RWPE2 (cell line): ENCODE measurements at regions not wholly inside any gene's neighbourhood (a gene's known extent, or its start where the extent isn't known, plus 50 kb on each side); places are given as distances from the start of the nearest gene placed in this dataset.

Experiments
- ATAC-seq: fragments of 200-7000 bp; cut with Tn5 transposase; 3 replicates; pipeline ENCODE4 v1.9.1; 2021; ENCODE audit warnings: low read depth
- DNase-seq: peaks from one replicate; pipeline ENCODE4 v3.0.0-alpha.2; 2020; ENCODE audit warnings: low spot score
- H3K27ac ChIP-seq: fragments of 450-650 bp; 2 replicates; pipeline ENCODE4 v1.5.1; 2017; ENCODE audit warnings: mild to moderate bottlenecking; ENCODE audit not compliant: poor library complexity, severe bottlenecking
- H3K27me3 ChIP-seq: fragments of 250-450 bp; sonication (Bioruptor Pico); 2 replicates; pipeline ENCODE4 v1.5.1; 2021; ENCODE audit warnings: mild to moderate bottlenecking, moderate library complexity; ENCODE audit not compliant: insufficient read depth, poor library complexity, severe bottlenecking
- H3K36me3 ChIP-seq: fragments of 250-450 bp; sonication (Bioruptor Pico); 2 replicates; pipeline ENCODE4 v1.5.1; 2020; ENCODE audit warnings: low read depth, mild to moderate bottlenecking, moderate library complexity
- H3K4me1 ChIP-seq: fragments of 250-450 bp; sonication (Bioruptor Pico); 2 replicates; pipeline ENCODE4 v1.5.1; 2021; ENCODE audit warnings: mild to moderate bottlenecking, moderate library complexity; ENCODE audit not compliant: insufficient read depth, poor library complexity, severe bottlenecking
- H3K4me3 ChIP-seq: fragments of 250-450 bp; sonication (Bioruptor Pico); 2 replicates; pipeline ENCODE4 v1.5.1; 2021; ENCODE audit warnings: mild to moderate bottlenecking, moderate library complexity; ENCODE audit not compliant: severe bottlenecking
- H3K9me3 ChIP-seq: fragments of 250-450 bp; sonication (Bioruptor Pico); 2 replicates; pipeline ENCODE4 v1.5.1; 2021; ENCODE audit warnings: mild to moderate bottlenecking, moderate library complexity; ENCODE audit not compliant: severe bottlenecking
- TF ChIP-seq, protein P1 (sequence below): fragments of 450-650 bp; IDR thresholded peaks from one replicate; pipeline ENCODE4 v1.5.1; 2017; ENCODE audit warnings: mild to moderate bottlenecking, moderate library complexity; ENCODE audit not compliant: poor library complexity, severe bottlenecking

DNA sequence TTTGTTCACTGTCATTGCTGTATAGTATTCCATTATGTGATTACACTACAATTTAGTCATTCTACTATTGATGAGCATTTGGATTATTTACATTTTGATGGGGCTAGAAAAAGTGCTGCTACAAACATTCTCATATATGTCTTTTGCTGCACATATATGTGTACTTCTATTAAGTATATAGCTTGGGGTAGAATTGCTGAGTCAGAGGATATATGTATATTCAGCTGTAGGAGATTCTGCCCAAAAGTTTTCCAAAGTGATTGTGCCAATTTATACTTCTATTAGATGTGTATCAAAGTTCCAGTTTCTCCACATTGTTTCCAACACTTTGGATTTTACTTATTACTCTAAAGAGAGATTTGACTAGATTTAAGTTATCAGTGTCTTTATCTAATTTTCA lies 101.7 kb upstream of the UGP2 start:
- Histone ChIP-seq H3K9me3 (no peaks in the 10 kb centered on the region), H3K27ac (peak overlapping the region; percentile 56), H3K4me1 (peaks cover 50% of the 10 kb centered on the region), H3K27me3 (no peaks in the 10 kb centered on the region), H3K4me3 (no peak overlapping the region), H3K36me3 (no peaks in the 10 kb centered on the region)
- TF ChIP-seq, protein P1, sequence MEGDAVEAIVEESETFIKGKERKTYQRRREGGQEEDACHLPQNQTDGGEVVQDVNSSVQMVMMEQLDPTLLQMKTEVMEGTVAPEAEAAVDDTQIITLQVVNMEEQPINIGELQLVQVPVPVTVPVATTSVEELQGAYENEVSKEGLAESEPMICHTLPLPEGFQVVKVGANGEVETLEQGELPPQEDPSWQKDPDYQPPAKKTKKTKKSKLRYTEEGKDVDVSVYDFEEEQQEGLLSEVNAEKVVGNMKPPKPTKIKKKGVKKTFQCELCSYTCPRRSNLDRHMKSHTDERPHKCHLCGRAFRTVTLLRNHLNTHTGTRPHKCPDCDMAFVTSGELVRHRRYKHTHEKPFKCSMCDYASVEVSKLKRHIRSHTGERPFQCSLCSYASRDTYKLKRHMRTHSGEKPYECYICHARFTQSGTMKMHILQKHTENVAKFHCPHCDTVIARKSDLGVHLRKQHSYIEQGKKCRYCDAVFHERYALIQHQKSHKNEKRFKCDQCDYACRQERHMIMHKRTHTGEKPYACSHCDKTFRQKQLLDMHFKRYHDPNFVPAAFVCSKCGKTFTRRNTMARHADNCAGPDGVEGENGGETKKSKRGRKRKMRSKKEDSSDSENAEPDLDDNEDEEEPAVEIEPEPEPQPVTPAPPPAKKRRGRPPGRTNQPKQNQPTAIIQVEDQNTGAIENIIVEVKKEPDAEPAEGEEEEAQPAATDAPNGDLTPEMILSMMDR, result no peak
- no peak for ATAC-seq
- no peak for DNase-seq

DNA sequence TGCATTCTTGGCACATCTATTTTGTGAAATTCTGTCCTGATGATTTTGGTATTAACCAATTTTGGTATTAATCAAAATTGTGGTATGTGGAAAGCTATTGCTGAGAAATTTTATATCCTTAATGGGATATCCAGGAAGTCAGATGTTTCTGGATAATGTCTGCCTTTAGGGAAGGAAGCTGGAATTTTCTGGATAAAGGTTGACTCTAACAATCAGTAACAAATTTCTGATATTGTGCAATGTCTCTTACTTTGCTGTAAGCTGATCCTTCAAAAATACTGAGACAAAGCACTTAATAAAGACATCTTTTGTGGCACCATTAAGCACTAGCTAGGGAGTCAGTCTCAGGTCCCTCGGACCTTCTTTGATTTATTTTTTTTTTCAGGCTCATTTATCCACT lies 100.8 kb upstream of the UGP2 start:
- peak overlapping the region; percentile 56 for H3K27ac ChIP-seq
- DNase-seq (no peak), ATAC-seq (no peak)
- TF ChIP-seq, protein P1, result no peak
- H3K36me3 ChIP-seq, result no peaks in the 10 kb centered on the region
- H3K4me1 ChIP-seq, result peaks cover 45% of the 10 kb centered on the region
- H3K27me3 ChIP-seq, result no peaks in the 10 kb centered on the region
- no peaks in the 10 kb centered on the region for H3K9me3 ChIP-seq
- H3K4me3 ChIP-seq, result no peak overlapping the region

DNA sequence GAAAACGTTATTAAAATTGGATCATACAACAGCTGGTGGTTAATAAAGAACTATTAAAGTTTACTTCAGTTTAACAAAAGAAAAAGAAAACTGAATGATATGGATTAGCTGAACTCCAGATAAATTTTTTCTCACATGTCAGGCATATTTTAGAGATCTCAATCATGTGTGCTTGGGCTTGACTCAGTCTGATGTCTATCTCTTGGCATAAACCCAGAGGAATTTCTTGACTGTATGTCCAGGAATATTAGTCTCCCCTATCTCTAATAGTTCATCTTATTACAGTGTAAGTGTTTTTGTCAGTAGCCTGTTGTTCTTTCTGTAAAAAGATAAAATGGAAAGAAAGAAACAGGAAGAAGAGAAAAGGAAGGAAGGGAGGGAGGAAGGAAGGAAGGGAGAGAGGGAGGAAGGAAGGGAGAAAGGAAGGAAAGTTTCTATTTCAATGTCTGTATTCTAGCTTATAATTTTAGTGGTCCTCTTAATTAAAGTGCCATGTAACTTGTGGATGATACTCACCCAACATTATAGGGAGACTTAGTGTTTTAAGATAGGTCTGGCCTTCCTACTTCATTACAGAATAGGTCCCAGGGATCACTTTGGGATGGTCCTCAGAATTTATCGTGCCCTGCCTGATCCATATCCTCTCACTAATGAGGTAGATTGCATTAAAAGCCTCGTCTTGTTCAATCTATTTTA lies 99.7 kb upstream of the UGP2 start:
- H3K27ac ChIP-seq, result peak overlapping the region; percentile 56
- TF ChIP-seq, protein P1, result no peak
- no peak overlapping the region for H3K4me3 ChIP-seq
- H3K27me3 ChIP-seq, result no peaks in the 10 kb centered on the region
- H3K36me3 ChIP-seq, result no peaks in the 10 kb centered on the region
- peak; percentile 67 for ATAC-seq
- no peaks in the 10 kb centered on the region for H3K9me3 ChIP-seq
- peaks cover 34% of the 10 kb centered on the region for H3K4me1 ChIP-seq
- no peak for DNase-seq

DNA sequence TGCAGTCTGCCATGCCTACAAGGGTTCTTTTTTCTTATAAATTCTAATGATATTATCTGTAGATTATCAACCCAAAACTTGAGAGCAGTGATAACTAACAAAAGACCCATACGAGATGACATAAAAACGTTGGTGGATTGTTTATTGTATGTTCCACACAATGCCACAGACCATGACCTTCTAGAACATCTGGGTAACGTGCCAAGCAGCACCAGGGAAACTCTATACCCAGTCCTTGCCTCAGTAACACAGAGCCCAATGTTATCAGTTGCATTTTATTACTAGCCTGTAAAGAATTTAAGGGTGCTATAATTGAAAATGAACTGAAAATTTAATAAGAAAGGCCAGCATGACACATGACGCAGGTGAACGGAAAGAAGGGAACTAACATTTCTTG lies 99.1 kb upstream of the UGP2 start:
- Histone ChIP-seq H3K4me1 (peaks cover 28% of the 10 kb centered on the region), H3K4me3 (no peak overlapping the region), H3K36me3 (no peaks in the 10 kb centered on the region), H3K9me3 (no peaks in the 10 kb centered on the region), H3K27me3 (no peaks in the 10 kb centered on the region), H3K27ac (peak overlapping the region; percentile 56)
- no peak for DNase-seq
- TF ChIP-seq, protein P1, result no peak
- ATAC-seq, result no peak

DNA sequence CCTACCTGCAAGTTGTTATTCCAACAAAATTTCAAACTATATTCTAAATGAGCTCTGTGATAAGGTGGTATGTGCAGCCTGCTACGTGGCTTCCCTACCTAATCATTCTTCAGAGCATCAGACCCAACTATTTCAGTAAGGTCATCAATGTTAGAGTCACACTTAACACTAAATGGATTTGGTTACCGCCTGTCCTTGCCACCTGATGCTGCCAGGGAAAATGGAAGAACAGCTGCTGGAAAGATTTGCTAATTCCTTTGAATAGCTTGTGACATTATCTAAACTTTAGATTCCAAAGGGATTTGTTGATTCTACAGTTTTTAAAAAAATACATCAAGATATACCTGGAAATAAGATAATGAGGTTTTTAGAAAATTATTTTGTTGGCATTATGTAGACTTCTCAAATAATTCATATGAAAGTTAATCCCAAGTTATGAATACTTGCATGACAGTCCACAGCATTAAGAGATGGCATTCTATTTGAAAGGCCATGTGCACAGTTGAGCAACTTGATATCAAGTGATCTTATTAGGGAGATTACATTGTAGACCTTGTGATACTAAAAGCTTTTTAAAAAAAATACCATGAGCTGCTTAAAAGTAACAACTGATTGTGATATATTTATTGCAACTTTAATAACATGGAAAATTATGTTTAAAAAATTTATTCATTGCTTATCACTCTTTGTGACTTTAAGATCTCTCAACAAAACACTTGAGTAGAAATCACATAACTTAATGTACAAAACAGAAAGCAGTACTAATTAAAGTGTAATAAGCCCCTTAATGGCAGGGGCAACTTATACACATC lies 98.3 kb upstream of the UGP2 start:
- no peaks in the 10 kb centered on the region for H3K36me3 ChIP-seq
- H3K27me3 ChIP-seq, result no peaks in the 10 kb centered on the region
- DNase-seq (no peak), ATAC-seq (no peak)
- TF ChIP-seq, protein P1, result no peak
- H3K27ac ChIP-seq, result no peak overlapping the region
- no peak overlapping the region for H3K4me3 ChIP-seq
- H3K4me1 ChIP-seq, result peaks cover 20% of the 10 kb centered on the region
- H3K9me3 ChIP-seq, result no peaks in the 10 kb centered on the region
